ENCODE measurements at regions not wholly inside any gene's neighbourhood (a gene's known extent, or its start where the extent isn't known, plus 50 kb on each side); places are given as distances from the start of the nearest gene placed in this dataset.

- TF ChIP-seq, protein P1, sequence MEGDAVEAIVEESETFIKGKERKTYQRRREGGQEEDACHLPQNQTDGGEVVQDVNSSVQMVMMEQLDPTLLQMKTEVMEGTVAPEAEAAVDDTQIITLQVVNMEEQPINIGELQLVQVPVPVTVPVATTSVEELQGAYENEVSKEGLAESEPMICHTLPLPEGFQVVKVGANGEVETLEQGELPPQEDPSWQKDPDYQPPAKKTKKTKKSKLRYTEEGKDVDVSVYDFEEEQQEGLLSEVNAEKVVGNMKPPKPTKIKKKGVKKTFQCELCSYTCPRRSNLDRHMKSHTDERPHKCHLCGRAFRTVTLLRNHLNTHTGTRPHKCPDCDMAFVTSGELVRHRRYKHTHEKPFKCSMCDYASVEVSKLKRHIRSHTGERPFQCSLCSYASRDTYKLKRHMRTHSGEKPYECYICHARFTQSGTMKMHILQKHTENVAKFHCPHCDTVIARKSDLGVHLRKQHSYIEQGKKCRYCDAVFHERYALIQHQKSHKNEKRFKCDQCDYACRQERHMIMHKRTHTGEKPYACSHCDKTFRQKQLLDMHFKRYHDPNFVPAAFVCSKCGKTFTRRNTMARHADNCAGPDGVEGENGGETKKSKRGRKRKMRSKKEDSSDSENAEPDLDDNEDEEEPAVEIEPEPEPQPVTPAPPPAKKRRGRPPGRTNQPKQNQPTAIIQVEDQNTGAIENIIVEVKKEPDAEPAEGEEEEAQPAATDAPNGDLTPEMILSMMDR (IDR thresholded peaks at IDR 0.05), result no peak
- TF ChIP-seq POLR2A (IDR thresholded peaks at IDR 0.05), result no peak
- TF ChIP-seq POLR2AphosphoS5 (IDR thresholded peaks at IDR 0.05), result no peak
- TF ChIP-seq EP300 (IDR thresholded peaks at IDR 0.05), result no peak
These were observed 1080.4 kb upstream of the INTU start for GRCh38 chr4:126552321-126552720.
